HEK293T (cell line): ENCODE measurements at regions not wholly inside any gene's neighbourhood (a gene's known extent, or its start where the extent isn't known, plus 50 kb on each side); places are given as distances from the start of the nearest gene placed in this dataset.
"Not testable (repeated sequence)": the region's sequence is repeated elsewhere in the genome, so short reads cannot be mapped to it uniquely, and the experiment has no call there.

Experiments
- CTCF ChIA-PET: fragments of 350-600 bp; formaldehyde crosslinking; extraction: SDS; loops from one replicate; lab custom pipeline; 2021; ENCODE audit warnings: antibody characterized with exemption, inconsistent platforms; lab: Yijun Ruan, JAX
- POLR2A ChIA-PET: fragments of 350-600 bp; formaldehyde crosslinking; extraction: SDS; loops from one replicate; lab custom pipeline; 2020; ENCODE audit warnings: antibody characterized with exemption, inconsistent platforms; lab: Yijun Ruan, JAX
- DNase-seq: peaks from one replicate; pipeline ENCODE4 v3.0.0; 2012; ENCODE audit warnings: mixed read lengths; ENCODE audit errors: extremely low spot score
- ARNT ChIP-seq: fragments of 450-650 bp; IDR thresholded peaks from 2 replicates; pipeline ENCODE4 v1.6.1; 2017; ENCODE audit warnings: mild to moderate bottlenecking
- BHLHE40 ChIP-seq: fragments of 450-650 bp; IDR thresholded peaks from 2 replicates; pipeline ENCODE4 v1.6.1; 2016; ENCODE audit warnings: mild to moderate bottlenecking, moderate library complexity, borderline replicate concordance
- CTBP1 ChIP-seq: fragments of 450-650 bp; IDR thresholded peaks from 2 replicates; pipeline ENCODE4 v1.6.1; 2016; ENCODE audit warnings: borderline replicate concordance
- ELF4 ChIP-seq: fragments of 450-650 bp; IDR thresholded peaks from 2 replicates; pipeline ENCODE4 v1.6.1; 2017; ENCODE audit warnings: antibody characterized with exemption
- FOXA1 ChIP-seq: fragments of 450-650 bp; IDR thresholded peaks from 2 replicates; pipeline ENCODE4 v1.6.1; 2016; ENCODE audit warnings: mild to moderate bottlenecking
- FOXK2 ChIP-seq: fragments of 450-650 bp; IDR thresholded peaks from 2 replicates; pipeline ENCODE4 v1.6.1; 2016; ENCODE audit warnings: mild to moderate bottlenecking
- FOXM1 ChIP-seq: fragments of 450-650 bp; IDR thresholded peaks from 2 replicates; pipeline ENCODE4 v1.6.1; 2017; ENCODE audit warnings: mild to moderate bottlenecking, borderline replicate concordance
- HDGF ChIP-seq: fragments of 450-650 bp; IDR thresholded peaks from 2 replicates; pipeline ENCODE4 v1.6.1; 2017; ENCODE audit warnings: antibody characterized with exemption, borderline replicate concordance
- L3MBTL2 ChIP-seq: fragments of 450-650 bp; conservative IDR thresholded peaks from 2 replicates; pipeline ENCODE4 v1.6.1; 2016; ENCODE audit warnings: mild to moderate bottlenecking
- LEF1 ChIP-seq: fragments of 450-650 bp; IDR thresholded peaks from 2 replicates; pipeline ENCODE4 v1.6.1; 2017; ENCODE audit warnings: mild to moderate bottlenecking, borderline replicate concordance
- NFRKB ChIP-seq: fragments of 450-650 bp; IDR thresholded peaks from 2 replicates; pipeline ENCODE4 v1.6.1; 2016; ENCODE audit warnings: mild to moderate bottlenecking, moderate library complexity
- PKNOX1 ChIP-seq: fragments of 450-650 bp; IDR thresholded peaks from 2 replicates; pipeline ENCODE4 v1.6.1; 2016
- SP1 ChIP-seq: fragments of 450-650 bp; IDR thresholded peaks from 2 replicates; pipeline ENCODE4 v1.6.1; 2017
- SUZ12 ChIP-seq: fragments of 450-650 bp; IDR thresholded peaks from 2 replicates; pipeline ENCODE4 v1.6.1; 2016; ENCODE audit warnings: mild to moderate bottlenecking
- TARDBP ChIP-seq: fragments of 450-650 bp; IDR thresholded peaks from 2 replicates; pipeline ENCODE4 v1.6.1; 2016
- ZNF384 ChIP-seq: fragments of 450-650 bp; IDR thresholded peaks from 2 replicates; pipeline ENCODE4 v1.6.1; 2016

- POLR2A ChIA-PET: no interaction called here
Observed at GRCh38 chr2:184993746-184994145, 395.4 kb downstream of the ZNF804A start.

DNA sequence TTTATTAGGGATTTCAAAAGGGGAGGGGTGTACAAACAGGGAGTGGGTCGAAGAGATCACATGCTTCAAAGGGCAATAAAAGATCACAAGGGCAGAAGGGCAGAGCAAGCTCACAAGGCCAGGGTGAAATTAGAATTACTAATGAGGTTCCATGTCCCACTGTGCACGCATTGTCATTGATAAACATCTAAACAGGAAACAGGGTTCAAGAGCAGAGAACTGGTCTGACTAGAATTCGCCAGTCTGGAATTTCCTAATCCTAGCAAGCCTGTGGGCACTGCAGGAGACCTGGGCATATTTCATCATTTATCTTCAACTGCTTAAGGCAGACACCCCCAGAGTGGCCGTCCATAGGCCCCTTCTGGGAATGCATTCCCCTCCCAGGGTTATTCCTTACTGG is 408.2 kb downstream of the ZNF804A start:
- DNase-seq: no peak
- TF ChIP-seq ARNT: no peak
- TF ChIP-seq FOXK2: no peak
- no peak for TF ChIP-seq ELF4
- POLR2A ChIA-PET: no interaction called here
- CTCF ChIA-PET: no interaction called here

More at GRCh38 chr2:184993746-184994145, 395.4 kb downstream of the ZNF804A start:
- no peak for TF ChIP-seq L3MBTL2
- TF ChIP-seq SUZ12: no peak
- TF ChIP-seq ARNT: no peak
- no peak for TF ChIP-seq FOXM1
- TF ChIP-seq ELF4: no peak
- no peak for TF ChIP-seq CTBP1
- no peak for TF ChIP-seq ZNF384
- no peak for TF ChIP-seq HDGF
- no peak for TF ChIP-seq LEF1
- no peak for TF ChIP-seq FOXA1
- no peak for TF ChIP-seq NFRKB
- TF ChIP-seq BHLHE40: no peak
- no peak for TF ChIP-seq PKNOX1
- TF ChIP-seq SP1: no peak
- TF ChIP-seq TARDBP: no peak
- TF ChIP-seq FOXK2: no peak
- DNase-seq: no peak
- CTCF ChIA-PET: no interaction called here

DNA sequence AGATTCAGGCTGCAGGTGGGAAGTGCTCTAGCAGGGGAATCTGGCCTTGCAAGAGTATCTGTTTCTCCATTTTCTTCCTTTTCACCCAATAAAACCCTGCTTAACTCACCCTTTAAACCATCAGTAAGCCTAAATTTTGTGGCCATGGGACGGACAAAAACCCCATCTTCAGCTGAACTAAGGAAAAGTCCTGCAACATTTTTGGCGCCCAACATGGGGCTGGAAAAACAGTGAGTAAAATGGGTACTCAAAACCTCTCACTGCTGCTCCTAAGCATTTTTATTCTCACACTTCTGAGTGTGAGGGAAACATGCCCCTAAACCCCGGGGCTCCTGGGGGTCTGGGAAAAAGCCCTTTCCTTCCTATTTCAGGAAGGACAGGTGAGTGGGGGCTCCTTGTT is 414.3 kb downstream of the ZNF804A start:
- TF ChIP-seq FOXA1 (no peak), LEF1 (no peak), BHLHE40 (no peak), PKNOX1 (no peak), SUZ12 (no peak), ZNF384 (no peak), CTBP1 (no peak), NFRKB (no peak), ELF4 (no peak), FOXM1 (no peak), FOXK2 (no peak)
- ChIA-PET CTCF (no interaction called here), POLR2A (no interaction called here)
- DNase-seq: no peak

DNA sequence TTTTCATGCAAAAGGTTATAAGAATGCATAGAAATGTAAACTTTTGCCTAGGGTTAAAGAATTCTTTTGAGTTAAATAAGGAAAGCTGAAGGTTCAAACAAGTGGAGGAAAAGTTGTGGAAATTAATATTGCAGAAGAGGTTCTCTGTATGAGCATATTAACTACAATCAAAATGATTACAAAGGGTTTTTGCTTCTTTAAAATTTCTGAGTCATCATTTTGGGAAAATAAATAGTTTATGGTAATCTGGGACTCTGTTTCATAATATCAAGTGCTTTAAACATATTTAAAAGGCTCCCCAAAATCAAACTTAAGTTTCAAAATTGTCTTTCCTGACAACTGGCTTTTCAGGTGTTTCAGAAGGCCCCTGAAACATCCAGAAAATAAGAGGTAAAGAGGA is 415.7 kb downstream of the ZNF804A start:
- no peak for DNase-seq
- ChIA-PET CTCF (no interaction called here), POLR2A (no interaction called here)
- TF ChIP-seq L3MBTL2 (no peak), SP1 (no peak), PKNOX1 (no peak), ARNT (no peak), TARDBP (no peak)

DNA sequence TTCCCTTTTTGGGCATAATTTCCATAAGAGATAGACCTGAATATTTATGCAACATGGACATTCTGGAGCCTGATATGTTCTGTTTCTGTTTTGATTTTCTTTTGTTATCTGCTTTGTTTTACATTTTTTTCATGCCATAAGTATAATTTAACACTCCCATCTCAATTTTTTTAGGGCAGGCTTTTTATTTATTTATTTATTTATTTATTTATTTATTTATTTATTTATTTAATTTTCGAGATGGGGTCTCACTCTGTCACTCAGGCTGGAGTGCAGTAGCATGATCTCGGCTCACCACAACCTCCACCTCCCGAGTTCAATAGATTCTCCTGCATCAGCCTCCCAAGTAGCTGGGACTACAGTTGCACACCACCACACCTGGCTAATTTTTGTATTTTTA is 427.6 kb downstream of the ZNF804A start:
- CTCF ChIA-PET, POLR2A ChIA-PET, DNase-seq: not testable (repeated sequence)

GRCh38 chr2:185035906-185036305 is 437.6 kb downstream of the ZNF804A start:
- no peak for DNase-seq
- CTCF ChIA-PET: no interaction called here
- POLR2A ChIA-PET: no interaction called here
- TF ChIP-seq TARDBP (no peak), HDGF (no peak), NFRKB (no peak), FOXK2 (no peak)

DNA sequence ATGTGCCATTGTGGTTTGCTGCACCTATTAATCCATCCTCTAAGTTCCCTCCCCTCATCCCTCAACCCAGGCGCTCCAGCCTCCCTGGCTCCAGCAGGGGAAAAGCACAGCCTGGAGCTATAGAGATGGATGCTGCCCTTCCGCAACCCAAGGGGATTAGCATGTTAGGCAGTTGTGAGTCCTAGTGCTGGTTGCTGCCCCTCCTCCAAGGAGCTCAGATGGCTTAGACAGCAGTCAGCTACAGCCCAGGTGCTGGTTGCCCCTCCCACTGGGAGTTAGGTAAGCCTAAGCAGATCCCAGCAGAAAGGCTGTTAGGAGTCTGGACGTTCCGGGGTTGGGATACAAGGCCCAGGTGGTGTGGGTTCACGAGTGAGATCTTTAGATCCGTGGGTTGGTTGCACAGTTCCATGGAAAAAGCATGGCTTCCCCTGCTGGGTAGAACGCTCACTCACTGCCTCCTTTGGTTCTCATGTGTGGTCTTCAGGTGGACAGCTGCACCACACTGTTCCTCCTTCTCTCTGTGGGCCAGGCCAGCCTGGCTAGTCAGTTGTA is 446.1 kb downstream of the ZNF804A start:
- DNase-seq: no peak
- ChIA-PET CTCF (no interaction called here), POLR2A (no interaction called here)
- TF ChIP-seq FOXM1: no peak
- no peak for TF ChIP-seq BHLHE40
- no peak for TF ChIP-seq HDGF
- TF ChIP-seq ARNT: no peak
- no peak for TF ChIP-seq LEF1
- TF ChIP-seq SUZ12: no peak
- TF ChIP-seq NFRKB: no peak

DNA sequence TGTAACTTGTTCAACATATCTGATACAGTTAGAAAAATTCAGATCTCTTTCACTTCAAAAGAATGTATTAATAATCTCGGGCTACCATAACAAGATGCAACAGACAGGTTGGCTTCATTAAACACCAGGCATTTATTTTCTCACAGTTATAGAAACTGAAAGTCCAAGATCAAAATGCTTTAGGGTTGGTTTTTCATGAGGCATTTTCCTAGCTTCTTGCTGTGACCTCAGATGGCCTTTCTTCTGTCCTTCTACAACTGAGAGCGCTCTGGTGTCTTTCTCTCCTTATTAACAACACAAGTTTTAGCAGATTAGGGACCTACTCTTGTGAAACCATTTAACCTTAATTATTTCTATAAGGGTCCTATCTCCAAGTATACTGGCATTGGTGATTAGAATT is 452.5 kb downstream of the ZNF804A start:
- no peak for DNase-seq
- ChIA-PET CTCF (no interaction called here), POLR2A (no interaction called here)
- TF ChIP-seq PKNOX1 (no peak), ZNF384 (no peak), FOXK2 (no peak)
